HG02840 (cell line): ENCODE measurements at regions not wholly inside any gene's neighbourhood (a gene's known extent, or its start where the extent isn't known, plus 50 kb on each side); places are given as distances from the start of the nearest gene placed in this dataset.

ENCODE experiments used
- ATAC-seq: cut with Tn5 transposase; IDR thresholded peaks from one replicate; pipeline ENCODE4 v1.9.1; 2021; ENCODE audit warnings: mild to moderate bottlenecking, moderate library complexity, moderate number of reproducible peaks; ENCODE audit not compliant: unreplicated experiment, low FRiP score

DNA sequence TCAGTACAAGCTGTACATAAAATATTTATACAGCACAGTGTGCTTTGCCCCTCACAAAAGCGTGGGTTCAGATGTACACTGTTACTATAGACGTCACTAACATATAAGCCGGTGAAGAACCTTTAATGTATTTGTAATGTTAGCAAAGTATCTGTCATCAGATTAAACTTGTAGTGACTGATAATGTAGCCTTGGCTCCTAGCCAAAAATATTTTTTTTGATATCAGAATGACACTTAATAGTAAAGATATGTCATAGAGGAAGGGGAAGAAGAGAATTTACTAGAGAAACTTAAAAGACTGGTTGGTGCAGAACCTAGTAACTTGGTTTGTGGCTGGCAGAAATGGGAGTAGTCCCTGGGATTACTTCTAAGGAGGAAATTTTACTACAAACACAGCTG, 258.7 kb upstream of the DMRT1 start:
- no peak for ATAC-seq

DNA sequence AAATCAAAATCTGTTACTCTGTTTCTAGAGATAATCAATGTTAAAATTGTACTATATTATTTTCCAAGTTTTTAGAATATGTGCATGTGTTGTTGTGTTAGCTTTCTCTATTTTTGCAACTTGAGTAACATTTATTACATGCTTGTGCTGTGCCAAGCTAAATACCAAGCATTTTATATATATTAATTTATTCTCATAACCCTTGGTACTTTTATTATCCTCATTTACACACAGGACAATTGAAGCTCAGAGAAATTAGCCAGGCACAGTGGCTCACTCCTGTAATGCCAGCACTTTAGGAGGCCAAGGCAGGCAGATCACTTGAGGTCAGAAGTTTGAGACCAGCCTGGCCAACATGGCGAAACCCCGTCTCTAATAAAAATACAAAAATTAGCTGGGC, 254.0 kb upstream of the DMRT1 start:
- ATAC-seq: no peak

DNA sequence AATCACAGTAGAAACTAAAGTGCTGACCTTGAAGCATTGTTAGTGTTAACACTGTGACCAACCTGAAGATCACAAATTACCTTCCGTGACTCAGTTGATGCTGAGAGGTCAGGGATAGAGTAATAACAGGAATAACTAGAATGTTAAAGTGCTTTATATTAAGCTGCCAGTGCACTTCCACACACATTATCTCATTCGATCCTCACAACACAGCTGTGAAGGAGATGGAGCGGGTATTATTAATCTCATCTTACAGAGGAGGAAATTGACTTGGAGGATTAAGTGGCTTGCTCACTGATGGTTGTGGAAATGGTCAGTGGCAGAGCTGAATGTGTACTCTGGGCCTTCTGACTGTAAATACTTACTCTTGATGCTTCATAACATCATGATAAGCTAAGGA, 252.5 kb upstream of the DMRT1 start:
- ATAC-seq: no peak

DNA sequence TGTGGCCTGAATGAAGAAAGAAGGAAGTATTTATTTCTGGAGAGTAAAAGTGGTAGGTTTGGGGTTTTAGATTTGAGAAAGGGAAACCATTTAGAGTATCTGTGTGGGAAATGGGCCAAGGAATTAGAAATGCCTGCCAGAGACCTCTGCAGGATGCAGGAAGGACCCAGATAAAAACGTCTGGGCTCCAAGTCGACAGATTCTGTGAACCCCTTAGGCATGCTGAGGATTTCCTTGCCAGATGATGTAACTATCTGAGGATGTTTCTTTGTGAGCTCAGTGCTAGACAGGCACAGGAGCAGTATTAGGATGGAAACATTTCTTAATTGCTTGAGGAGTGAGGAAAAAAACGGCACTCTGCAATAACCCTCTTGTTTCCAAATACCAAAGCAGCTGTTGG, 251.8 kb upstream of the DMRT1 start:
- ATAC-seq: no peak

DNA sequence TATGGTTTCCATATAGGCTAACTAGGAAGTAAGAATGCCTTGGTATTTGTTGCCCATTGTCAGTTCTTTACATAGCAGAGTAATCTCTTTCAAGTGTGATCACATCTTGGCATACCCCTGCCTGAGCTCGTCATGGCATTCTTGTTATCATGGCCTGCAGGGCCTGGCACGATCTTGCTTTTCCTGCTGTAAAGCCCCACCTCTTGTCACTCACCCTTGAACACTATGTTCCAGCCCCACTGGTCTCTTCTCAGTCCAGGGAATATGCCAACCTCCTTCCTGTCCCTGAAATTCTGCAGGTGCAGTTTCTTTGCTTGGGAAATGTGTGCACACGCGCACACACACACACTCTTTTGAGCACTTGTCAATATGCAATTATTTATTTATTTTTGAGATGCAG, 250.2 kb upstream of the DMRT1 start:
- no peak for ATAC-seq

DNA sequence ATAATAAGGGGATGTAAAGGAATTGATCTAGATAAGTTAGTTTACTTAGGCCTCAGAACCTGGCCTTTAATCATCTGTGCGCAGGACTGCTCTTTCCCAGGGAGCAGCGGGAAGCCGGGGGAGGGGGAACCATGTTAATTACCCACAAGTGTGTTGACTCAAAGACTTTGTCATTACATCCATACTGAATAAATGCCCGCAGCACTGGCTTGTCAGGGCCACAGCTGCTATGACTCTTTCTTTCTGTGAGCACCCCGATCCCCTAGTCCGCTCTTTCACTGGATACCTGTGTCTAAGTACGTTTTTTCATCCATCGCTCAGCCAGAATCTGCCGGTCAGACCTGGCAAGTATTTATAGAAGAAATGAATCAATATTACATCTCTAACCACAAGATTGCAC, 249.3 kb upstream of the DMRT1 start:
- no peak for ATAC-seq

DNA sequence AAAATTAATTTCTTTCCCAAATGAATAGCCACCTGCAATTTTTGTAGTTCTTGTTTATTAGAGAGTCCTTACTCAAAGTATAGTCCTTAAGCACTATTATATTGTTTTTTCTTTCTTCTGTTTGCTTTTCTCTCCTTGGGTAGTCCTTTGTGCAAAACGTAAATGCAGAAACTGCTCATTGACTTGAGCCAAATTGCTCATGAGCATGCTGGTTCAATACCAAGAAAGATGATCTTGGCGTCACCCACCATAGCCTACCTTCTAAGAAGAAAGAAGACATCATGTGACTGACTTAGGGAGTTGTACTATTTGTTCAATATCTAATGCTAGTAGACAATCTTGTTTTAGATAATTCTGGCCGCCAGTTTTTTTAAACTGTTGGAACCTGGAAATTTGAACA, 248.8 kb upstream of the DMRT1 start:
- ATAC-seq: no peak

DNA sequence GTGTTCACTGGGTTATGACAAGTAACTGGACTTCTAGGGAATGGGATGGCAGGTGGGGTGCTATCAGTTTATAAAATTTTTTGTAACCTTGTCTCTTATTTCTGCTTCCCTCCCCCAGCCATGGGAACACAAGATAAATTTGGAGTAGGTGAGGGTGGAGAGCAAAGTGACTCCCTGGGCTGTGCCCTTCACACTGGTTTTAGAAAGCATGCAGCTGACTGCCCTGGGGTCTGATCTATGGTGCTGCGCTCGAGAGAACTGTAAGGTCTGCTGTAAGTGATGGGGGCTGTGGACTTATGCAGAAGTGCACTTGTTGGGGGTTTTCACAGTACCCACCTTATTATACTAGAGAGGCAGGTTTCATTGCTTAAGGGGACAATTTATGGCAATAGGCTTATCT, 247.7 kb upstream of the DMRT1 start:
- ATAC-seq: no peak

DNA sequence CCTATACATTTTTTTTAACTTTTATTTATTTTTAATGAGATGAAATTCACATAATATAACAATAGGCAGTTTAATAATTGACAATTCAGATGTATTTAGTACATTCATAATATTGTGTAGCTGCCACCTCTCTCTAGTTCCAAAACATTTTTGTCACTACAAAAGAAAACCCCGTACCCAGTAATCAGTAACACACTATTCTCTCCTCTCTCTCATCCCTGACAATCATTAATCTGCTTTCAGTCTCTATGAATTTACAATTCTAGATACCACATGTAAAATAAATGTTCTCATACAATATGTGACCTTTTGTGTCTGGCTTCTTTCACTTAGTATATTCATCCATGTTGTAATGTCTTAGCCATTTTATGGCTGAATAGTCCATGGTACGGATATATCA, 244.8 kb upstream of the DMRT1 start:
- ATAC-seq: no peak

DNA sequence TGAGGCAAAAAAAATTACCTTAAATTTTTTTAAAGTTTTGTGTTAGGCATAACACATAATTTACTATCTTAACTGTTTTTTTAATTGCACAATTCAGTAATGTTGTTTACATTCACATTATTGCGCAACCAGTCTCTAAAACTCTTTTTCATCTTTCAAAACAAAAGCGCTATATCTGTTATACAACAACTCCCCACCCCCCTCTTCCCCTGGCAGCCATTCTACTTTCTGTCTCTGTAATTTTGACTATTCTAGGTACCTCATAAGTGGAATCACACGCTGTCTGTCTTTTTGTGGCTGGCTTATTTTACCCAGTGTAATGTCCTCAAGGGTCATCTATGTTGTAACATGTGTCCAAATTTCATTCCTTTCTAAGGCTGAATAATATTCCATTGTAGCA, 241.5 kb upstream of the DMRT1 start:
- no peak for ATAC-seq

DNA sequence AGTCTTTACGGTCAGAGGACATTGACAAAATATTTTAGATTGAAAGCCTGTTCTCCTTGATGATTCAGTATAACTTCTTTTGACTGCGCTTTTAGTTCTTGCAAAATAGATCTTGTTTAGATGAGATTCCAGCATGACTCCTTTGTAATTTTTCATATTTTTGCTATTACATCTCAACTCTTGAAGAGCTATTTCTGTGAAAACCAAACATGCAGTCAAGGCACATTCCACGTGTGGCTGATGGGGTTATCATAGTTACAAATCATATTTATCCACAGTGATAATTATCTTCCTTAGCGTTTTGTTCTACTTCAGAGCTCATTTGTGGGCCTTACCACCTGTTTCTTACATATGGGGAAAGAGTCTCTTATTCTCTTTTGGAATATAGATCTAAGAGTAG, 238.8 kb upstream of the DMRT1 start:
- ATAC-seq: no peak

DNA sequence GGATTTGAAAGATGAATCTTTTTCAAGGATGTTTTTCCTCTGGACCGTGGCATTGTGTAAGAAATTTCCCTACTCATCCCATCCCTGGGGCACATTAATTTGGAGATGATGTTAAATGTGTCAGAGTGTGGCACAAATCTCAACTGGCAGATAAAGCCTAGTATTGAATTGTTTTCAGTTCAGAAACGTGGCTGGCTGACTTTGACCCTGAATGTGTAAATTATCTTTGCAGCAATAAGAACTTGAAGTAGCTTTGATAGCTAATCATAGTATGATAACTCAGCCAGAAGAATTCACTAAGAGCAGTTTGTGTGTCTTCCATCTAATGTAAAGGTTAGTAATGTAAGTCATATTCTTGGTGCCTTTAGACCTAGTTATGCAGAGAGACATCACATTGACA, 238.4 kb upstream of the DMRT1 start:
- no peak for ATAC-seq

DNA sequence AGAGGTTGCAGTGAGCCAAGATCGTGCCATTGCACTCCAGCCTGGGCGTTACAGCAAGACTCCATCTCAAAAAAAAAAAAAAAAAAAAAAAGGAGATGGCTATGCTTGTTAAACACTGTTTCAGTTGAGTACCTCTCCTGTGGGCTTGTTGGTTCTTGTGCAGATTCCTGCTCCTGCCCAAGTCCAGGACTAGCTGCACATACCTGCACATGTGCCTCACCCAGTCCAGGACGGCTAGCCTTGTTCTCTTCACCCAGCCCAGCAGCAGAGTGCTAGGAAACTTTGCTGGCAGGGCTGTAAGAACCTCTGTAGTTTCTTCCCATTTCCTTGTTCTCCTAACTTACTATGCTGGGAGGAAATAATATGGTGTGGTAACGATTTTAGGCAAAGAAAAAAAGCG, 234.1 kb upstream of the DMRT1 start:
- no peak for ATAC-seq

DNA sequence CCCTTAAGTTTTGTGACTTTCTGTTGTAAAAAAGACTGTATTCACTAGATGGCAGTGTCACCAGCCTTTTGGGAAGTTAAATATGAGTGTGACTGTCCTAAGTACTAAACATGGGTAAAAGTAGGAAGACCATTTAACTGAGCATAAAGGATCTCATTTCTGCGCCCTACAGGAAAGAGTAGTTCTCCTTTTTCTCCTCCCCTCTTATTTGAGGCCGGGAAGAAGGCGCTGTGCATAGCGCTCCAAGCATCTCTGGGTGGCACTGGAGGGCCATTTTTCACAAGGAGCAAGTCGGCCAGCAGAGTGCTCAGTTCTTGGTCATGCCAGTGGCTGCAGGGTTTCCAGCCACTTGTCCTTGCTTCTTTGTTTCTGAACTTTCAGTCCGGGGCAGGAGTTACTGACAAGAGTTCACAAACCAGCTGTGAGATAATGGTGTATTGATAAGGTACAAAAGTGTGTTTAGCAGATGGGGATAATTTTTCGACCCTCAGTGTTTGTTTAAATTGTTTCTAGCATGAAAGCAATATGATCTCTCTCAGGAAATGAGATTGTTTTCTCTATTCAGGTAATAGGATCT, 227.6 kb upstream of the DMRT1 start:
- ATAC-seq: no peak

DNA sequence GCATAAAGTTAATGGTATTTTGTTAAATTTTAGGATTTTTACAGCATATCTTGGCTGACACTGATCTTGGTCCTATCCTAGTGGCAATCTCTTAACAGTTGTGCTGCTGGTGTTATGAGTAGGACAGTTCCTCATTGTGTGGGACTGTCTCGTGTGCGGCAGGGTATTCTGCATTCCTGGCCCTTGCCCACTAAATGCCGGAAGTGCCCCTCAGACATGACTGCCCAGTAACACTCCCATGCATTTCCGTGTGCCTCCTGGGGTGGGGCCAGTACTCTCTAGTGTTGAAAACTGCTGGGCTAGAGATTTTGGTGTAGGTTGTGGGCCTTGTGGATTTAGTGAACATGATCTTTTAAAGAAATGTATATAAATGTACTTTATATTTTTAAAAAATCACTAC, 227.1 kb upstream of the DMRT1 start:
- ATAC-seq: no peak

DNA sequence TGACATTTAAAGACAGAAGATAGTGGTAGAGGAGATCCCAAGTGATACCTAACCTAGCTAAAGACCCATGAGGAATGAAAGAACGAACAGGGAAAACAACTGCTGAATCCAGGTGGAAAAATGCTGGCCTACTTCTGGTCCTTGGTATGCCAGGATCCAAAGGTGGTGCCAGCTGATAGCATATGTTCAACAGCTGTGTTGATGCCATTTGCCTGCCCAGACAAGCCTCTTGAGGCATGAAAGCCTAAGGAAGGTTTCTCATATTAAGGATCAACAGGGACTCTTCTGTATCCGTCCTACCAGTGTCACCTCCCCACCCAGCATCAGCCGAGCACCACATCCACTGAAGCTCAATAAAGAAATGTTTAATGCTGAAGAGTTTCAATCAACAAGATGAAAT, 225.7 kb upstream of the DMRT1 start:
- ATAC-seq: no peak

DNA sequence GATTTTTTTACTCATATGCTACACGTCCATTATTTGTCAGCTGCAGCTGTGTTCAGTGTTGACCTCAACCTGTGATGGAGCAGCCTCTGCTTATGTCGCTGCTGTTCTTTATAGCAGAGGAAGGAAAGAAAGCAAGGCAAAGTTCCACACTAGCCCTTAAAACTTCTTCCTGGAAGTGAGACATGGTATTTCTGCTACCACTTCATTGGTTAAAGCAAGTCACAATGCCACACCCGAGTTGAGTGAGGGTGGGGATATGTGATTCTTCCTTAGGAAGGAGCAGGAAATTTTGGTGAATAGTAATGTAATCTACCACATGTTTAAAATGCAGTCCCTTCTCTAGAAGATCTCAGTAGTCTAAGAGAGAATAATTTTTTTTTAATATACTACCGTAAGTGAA, 224.8 kb upstream of the DMRT1 start:
- no peak for ATAC-seq

DNA sequence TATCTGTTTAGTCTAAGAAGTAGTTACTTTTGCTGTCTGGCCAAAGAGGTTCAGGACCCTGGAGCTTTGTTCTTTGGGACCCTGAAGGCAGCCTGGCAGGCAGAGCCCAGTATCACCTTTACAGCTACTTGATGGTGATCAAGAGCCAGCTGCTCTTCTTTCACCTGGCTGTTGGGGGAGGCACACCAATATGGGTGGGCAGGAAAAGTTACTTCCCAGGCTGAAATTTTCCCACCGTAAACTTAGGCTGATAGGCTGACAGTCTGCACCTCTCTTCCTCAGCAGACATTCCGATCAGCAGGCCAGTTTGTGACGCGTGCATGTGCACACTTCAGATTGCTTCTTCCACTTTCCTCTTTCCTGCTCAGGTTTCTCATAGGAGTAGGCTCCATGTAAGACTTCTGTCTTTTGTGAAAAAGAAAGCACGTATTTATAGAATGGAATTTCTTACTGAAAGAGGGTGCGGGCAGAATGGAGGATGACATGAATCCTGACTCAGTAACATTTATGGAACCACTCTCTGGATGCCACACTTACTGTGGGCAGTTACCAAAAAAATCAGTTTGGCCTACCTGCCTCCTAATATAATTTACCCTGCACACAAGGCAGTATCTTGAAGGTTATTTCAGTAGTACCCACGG, 223.9 kb upstream of the DMRT1 start:
- no peak for ATAC-seq

DNA sequence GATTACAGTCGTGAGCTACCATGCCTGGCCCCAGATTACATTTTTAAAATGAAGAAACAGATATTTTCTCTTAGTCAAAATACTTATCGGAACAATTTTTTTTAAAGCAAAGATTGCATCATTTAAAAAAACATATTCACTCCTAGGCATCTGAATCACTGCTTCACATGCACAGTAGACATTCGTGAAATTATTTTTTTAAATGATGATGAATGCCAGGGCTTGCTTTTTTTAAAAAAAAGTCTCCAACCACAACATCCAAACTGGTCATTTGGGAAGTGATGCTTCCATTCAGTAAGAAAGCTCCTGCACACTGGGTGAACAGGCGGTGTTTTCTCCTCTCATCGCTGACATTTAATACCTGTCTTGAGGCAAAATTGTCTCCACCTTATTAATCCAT, 223.0 kb upstream of the DMRT1 start:
- ATAC-seq: no peak

DNA sequence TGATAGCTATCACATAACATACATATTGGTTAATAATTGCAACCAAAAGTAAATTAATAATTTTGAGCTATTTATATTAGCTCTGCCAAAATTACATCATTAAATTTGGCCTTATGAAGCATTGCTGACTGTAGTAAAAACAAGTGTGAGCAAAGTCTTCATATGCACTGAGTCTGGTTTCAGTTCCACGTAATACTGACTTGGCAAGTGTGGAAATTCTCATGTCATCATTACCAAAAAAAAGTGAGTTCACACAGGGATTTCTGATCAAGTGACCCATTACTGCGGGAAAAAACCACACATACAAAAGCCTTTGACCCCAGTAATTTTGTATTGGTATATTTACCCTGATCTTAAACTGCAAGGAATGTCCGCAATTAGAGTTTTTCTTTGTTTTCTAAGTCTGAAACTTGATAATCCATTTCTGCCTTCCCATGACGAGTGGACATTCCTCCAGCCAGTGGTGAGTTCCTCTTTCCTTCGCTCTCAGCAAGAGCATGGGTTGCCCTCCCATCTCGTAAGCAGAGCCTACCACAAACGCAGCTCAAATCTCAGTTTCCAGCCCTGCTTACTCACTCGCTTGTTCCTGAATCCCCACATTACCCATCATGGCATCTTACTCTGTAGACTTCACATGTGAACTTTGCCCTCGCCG, 220.2 kb upstream of the DMRT1 start:
- no peak for ATAC-seq

DNA sequence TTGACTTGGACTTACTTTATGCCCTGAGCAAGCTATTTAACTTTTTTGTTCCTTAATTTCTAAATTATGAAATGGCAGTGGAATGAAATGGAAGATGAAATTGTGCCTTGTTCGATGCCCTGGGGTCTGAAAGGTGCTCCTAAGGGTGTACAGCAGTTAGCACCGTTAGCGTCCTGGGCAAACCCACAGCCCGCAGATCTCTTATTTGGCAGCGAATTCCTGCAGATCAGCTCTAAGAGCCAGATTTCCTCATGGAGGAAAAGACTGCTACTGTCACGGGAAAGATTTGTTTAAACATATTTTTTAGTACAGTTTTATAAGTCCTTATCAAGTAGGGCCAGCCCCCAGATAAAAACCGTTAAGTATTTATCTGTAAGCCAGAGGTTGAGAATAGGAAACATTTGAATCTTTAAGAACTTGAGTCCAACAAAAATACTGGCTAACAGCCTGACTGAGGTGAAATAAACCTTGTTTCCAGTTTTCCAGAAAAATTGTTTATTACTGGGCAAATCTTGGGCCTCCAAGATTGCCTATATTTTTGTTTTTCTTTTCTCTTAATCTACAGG, 216.5 kb upstream of the DMRT1 start:
- ATAC-seq: no peak

DNA sequence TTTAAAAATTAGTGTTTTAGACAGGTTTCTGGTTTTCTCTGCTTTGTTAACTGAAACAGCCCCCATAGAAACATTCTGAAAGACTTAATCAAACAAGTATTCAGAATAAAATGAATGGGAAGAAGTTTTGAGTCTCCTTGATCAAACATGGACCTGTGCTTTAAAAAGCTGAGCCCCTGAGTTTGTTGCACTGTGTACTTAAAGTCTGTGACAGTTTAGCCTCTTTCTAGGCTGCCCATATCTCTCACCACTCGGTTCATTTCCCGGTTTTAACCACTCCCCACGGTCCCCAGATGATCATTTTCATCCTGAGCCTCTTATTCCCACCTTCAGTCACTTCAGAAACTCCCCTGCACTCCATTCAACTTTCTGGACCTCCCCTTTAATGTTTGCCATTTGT, 215.9 kb upstream of the DMRT1 start:
- ATAC-seq: no peak
